GM18870 (cell line): ENCODE measurements at regions not wholly inside any gene's neighbourhood (a gene's known extent, or its start where the extent isn't known, plus 50 kb on each side); places are given as distances from the start of the nearest gene placed in this dataset.
"Not testable (repeated sequence)": the region's sequence is repeated elsewhere in the genome, so short reads cannot be mapped to it uniquely, and the experiment has no call there.

ENCODE experiments used
- ATAC-seq: cut with Tn5 transposase; IDR thresholded peaks from one replicate; pipeline ENCODE4 v1.9.1; 2021; ENCODE audit warnings: moderate library complexity; ENCODE audit not compliant: unreplicated experiment

DNA sequence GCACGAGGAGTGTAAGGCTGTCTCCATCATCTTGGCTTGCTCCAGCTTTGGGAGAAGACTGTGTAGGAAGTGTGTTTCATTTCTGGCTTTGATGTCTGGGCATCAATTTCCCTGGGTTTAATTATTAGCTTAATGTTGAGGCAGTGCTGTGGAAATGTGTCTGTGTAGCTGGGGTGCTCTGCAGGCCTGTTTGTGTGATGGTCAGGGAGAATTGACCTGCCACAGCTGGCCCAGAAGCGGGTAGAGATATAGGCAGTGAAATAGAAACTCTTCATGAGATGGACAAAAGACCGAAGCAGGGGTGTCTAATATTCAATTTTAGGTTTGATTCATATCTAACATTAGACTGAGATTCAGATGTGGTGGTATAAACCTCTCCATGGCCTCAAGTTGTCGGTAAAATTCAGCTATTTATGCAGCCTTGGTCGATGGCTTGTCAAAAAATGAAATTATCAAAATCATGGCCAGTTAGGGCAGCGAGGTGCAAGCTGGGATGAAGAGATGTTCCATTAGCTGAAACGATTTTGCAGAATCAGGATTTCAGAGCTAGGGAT lies 95.3 kb upstream of the SNX9 start:
- no peak for ATAC-seq

GRCh38 chr6:157728183-157728881 lies 94.7 kb upstream of the SNX9 start:
- no peak for ATAC-seq

- ATAC-seq = no peak
Measured at GRCh38 chr6:157731221-157731620, 91.8 kb upstream of the SNX9 start.

DNA sequence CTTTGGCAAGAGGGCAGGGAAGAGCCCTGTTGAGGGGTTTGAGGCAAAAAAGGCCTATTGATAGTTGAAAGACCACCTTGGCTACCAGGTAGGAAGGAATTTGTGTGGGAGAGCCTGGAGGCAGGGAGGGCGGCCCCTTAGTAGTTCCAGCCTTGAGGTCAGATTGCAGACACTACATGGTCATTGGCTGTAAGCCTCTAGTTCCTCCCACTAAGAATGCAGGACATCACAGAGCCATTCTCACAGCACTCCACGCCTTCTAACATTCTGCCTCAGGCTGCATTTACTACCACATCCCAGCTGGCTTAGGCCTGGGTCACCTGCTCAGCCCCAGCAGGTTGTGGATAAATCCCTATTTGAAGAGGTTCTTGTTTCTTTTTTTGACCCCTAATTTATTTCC lies 91.0 kb upstream of the SNX9 start:
- ATAC-seq = no peak

DNA sequence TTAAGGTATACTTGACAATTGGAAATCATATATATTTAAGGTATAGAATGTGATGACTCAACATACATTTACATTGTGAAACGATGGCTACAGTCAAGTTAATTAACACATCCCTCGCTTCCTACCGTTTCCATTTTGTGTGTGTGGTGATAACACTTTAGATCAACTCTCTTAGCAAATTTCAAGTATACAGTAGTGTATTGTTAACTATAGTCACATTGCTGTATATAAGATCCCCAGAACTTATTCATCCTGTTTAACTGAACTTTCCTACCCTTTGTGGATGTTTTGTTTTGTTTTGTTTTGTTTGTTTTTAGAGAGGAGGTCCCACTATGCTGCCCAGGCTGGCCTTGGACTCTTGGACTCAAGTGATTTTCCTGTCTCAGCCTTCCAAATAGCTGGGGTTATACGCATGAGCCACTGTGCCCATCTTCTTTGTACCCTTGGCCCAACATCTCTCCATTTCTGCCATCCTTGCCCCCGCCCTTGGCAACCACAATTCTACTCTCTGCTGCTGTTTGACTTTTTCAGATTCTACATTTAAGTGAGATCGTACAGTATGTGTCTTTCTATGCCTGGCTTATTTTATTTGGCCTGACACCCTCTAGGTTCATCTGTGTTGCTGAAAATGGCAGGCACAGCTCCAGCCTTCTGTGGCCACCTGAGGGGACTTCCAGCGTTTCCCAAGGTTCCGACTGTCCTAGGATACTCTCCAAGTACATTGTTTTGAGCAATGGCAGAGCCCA lies 90.5 kb upstream of the SNX9 start:
- no peak for ATAC-seq

GRCh38 chr6:157736555-157736954 lies 86.5 kb upstream of the SNX9 start:
- not testable (repeated sequence) for ATAC-seq

DNA sequence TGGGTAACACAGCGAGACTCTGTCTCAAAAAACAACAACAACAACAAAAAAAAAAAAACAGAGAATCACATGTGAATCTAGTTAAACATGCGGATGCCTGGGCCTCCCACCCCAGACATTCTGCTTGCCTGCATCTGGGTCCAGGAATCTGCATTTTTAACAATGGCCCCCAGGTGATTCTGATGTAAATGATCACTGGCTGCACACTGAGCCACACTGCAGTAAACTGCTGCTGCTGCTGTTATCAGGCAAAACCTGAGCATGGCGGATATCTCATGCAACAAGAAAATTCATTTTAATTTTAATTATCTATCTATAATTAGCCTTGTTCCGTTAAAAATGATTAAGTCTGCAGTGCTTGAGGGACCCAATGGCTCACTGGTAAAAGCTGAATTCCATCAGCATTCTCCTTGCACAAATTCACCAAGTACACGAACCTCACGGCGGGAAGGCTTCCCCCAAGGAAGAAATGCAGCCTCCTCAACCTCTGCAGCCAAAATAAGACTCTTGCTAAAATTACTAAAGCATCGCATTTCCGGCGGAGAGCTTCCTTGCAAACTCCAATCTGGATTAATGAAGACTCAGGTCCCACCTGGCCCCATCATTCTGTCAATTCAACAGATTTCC lies 81.6 kb upstream of the SNX9 start:
- no peak for ATAC-seq

- ATAC-seq = no peak
Measured at GRCh38 chr6:157741948-157742556, 81.0 kb upstream of the SNX9 start.

GRCh38 chr6:157744102-157744601 lies 78.9 kb upstream of the SNX9 start:
- no peak for ATAC-seq

GRCh38 chr6:157746897-157747296 lies 76.1 kb upstream of the SNX9 start:
- ATAC-seq = no peak

DNA sequence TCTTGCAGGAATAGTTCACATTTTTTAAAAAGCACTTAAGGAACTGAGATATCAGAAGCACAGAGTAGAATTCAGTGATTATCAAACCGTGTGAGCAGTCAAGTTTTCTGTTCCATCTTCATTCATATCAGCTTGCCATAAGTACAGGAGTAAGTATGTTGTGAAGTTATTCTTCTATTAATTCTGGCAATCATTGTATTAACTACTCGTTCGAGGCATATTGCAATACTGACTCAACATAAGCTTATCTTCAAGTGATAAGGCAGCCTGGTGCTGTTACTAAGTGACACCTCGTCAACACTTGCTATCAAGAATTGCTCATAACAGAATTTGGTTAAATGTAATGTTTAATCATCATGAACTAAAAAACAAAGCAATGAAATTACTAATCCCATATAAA lies 75.7 kb upstream of the SNX9 start:
- no peak for ATAC-seq

DNA sequence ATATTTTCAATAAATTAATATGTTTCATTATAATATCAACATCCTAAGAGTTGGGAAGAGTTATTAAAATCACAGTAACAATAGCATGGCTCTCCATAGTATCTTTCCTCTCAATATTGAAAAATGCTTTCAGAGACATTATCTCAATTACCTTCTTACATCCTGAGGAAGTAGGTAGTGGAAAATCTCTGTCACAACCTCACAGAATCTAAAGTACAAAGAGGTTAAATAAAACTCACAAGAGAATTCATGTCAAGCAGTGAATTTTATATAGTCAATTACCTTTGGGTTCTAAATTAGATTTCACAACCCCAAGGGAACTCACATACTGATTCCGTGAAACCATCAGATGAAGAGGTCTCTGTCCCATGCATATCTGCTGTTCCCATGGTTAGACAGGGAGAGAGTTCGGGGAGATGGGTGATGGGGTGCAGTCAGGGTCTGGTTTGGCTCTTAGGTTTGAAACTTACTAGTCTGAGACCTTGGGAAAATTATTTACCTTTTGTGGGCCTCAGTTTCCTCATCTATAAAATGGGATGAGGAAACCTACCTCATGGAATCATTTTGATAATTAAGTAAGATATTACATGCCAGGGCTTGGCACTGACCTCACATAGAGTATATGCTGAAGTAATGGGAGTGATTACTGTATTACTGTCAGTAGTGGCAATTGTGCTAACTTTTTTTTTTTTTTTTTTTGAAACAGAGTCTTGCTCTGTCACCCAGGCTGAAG lies 74.0 kb upstream of the SNX9 start:
- ATAC-seq = no peak

GRCh38 chr6:157750973-157751372 lies 72.1 kb upstream of the SNX9 start:
- ATAC-seq = not testable (repeated sequence)

DNA sequence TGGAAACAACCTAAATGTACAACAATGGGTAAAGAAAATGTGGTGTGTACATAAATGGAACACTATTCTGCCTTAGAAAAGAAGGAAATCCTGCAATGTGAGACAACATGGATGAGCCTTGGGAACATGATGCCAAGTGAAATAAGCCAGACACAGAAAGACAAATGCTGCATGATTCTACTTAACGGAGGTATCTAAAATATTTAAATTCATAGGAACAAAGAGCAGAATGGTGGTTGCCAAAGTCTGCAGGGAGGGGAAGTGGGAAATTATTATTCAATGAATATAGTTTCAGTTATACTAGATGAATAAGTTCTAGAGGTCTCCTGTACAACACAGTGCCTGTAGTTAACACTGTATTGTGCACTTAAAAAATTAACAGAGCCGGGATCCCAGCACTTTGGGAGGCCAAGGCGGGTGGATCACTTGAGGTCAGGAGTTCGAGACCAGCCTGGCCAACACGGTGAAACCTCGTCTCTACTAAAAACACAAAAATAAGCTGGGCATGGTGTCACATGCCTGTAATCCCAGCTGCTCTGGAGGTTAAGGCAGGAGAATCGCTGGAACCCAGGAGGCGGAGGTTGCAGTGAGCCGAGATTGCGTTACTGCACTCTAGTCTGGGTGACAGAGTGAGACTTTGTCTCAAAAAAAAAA lies 71.4 kb upstream of the SNX9 start:
- no peak for ATAC-seq

DNA sequence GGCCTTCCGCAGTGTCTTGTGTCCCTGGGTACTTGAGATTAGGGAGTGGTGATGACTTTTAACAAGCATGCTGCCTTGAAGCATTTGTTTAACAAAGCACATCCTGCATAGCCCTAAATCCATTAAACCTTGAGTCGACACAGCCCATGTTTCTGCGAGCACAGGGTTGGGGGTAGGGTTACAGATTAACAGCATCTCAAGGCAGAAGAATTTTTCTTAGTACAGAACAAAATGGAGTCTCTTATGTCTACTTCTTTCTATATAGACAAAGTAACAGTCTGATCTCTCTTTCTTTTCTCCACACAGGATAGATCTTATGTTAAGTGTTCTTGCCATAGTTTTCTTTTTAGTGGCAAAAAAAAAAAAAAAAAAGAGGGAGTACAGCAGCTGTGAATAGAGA lies 70.2 kb upstream of the SNX9 start:
- ATAC-seq = not testable (repeated sequence)

DNA sequence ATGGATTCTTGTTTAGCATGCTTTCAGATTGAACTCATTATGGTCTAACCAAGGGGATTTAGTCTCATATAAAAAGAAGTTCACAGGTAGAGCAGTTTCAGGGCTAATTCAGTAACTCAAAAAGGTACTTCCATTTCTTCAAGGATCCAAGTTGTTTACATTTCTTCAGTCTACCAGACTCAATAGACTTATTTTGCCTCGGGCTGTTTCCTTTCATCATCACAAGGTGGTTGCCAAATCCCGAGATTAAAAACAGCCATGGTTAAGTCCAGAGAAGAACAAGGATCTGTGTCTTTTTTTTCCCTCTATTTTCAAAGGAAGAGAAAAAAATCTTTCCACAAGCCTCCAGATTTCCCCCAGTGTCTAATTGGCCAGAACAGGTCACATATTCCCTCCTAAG lies 69.8 kb upstream of the SNX9 start:
- no peak for ATAC-seq

GRCh38 chr6:157753801-157754200 lies 69.2 kb upstream of the SNX9 start:
- ATAC-seq = not testable (repeated sequence)

DNA sequence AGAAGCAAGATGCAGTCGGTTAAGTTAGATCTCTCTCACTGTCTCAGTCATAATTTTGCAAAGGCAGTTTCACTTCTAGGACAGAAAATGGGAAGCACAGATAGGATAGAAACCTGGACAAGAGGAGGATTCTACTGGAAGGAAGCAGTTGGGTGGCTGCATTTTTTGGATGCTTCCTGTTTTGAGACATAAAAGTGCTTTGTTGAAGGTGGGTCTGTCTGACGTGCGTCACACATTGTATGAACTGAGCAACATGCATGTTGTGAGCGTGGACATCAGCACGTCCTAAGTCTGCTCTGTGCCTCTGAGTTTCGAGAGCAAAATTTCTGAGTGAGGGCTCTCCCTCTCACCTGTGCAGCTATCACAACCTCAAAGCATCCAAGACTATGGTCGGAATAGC lies 68.7 kb upstream of the SNX9 start:
- ATAC-seq = no peak

DNA sequence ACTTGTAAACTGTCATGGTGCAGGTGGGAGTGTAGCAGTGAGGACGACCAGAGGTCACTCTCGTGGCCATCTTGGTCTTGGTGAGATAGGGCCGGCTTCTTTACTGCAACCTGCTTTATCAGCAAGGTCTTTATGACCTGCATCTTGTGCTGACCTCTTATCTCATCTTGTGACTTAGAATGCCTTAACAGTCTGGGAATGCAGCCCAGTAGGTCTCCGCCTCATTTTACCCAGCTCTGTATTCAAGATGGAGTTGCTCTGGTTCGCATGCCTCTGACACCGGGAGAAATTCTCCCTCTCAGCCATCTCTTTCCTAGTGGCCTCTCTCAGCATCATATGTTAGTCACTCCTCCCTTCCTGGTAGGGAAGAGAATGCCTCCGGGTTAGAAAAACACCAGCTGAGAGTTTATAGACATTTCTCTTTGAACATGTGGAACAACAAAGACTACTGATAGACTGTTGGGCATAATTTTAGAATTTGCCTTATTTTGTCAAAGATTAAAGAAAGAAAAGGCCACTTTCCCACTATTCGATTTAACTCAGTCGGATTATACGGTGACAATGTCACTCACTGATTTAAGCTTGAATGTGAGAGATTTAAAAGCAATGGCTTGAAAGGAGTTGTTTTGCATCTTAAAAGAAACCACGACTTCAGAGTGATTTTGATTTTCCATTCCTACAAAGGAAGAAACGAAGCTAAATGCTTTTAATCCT lies 67.9 kb upstream of the SNX9 start:
- no peak for ATAC-seq
